GM12878 (cell line): ENCODE measurements at regions not wholly inside any gene's neighbourhood (a gene's known extent, or its start where the extent isn't known, plus 50 kb on each side); places are given as distances from the start of the nearest gene placed in this dataset.

ENCODE experiments used
- ATAC-seq: fragments of 200-7000 bp; cut with Tn5 transposase; 3 replicates; pipeline ENCODE4 v1.9.1; 2020; ENCODE audit warnings: mild to moderate bottlenecking, moderate library complexity
- BruUV-seq: library from RNA; stranded (reverse); fragments of 400-500 nt; replicated peaks from 2 replicates; lab custom pipeline; 2021; lab: Mats Ljungman, UMichigan
- CTCF ChIA-PET: fragments of 300-600 bp; sonication (Branson Sonifier 250); formaldehyde crosslinking; extraction: SDS; loops from one replicate; lab custom pipeline; 2021; ENCODE audit warnings: inconsistent platforms; lab: Yijun Ruan, JAX
- POLR2A ChIA-PET: fragments of 350-600 bp; formaldehyde crosslinking; extraction: SDS; loops from one replicate; lab custom pipeline; 2021; ENCODE audit warnings: inconsistent platforms; lab: Charles Lee
- RAD21 ChIA-PET: fragments of 300-600 bp; sonication (Branson Sonifier 250); formaldehyde crosslinking; loops from one replicate; lab custom pipeline; 2023; ENCODE audit warnings: antibody characterized with exemption; ENCODE audit not compliant: unreplicated experiment; lab: Charles Lee
- SMC1A ChIA-PET: fragments of 300-600 bp; sonication (Branson Sonifier 250); formaldehyde crosslinking; loops from one replicate; lab custom pipeline; 2023; ENCODE audit not compliant: unreplicated experiment, uncharacterized antibody; lab: Charles Lee
- DNase-seq: peaks from one replicate; pipeline ENCODE4 v3.0.0-alpha.2; 2011; ENCODE audit warnings: low read depth, low spot score
- FAIRE-seq: peaks from 3 replicates; lab custom pipeline; 2011; peaks lifted over from hg19 to GRCh38; lab: Jason Lieb, UNC
- H2AFZ ChIP-seq: 2 replicates; pipeline ENCODE4 v1.6.0; 2011; ENCODE audit warnings: low read depth, low read length, control low read depth; ENCODE audit not compliant: control insufficient read depth
- H3K27ac ChIP-seq: 2 replicates; pipeline ENCODE4 v1.5.1; 2011; ENCODE audit warnings: control low read depth; ENCODE audit not compliant: control insufficient read depth, insufficient read depth
- H3K27me3 ChIP-seq, 2 experiments: replicated peaks in 1 of 2; 2 replicates each; pipeline versions ENCODE4 v1.6.0 to v1.6.1; 2011; ENCODE audit warnings: low read length in 1 of 2; ENCODE audit not compliant: control insufficient read depth in 2 of 2, insufficient read depth in 2 of 2
- H3K36me3 ChIP-seq, 2 experiments: 2 replicates each; pipeline ENCODE4 v1.5.1; 2011; ENCODE audit warnings: low read length in 1 of 2; ENCODE audit not compliant: control insufficient read depth in 2 of 2, insufficient read depth in 2 of 2
- H3K4me1 ChIP-seq: 2 replicates; pipeline ENCODE4 v1.6.1; 2011; ENCODE audit warnings: mild to moderate bottlenecking, low read length, moderate library complexity, mixed read lengths; ENCODE audit not compliant: control insufficient read depth, insufficient read depth
- H3K4me2 ChIP-seq: 2 replicates; pipeline ENCODE4 v1.6.0; 2011; ENCODE audit warnings: control low read depth; ENCODE audit not compliant: control insufficient read depth, insufficient read depth
- H3K4me3 ChIP-seq: fragments of 200-600 bp; sonication (generic); 2 replicates; pipeline ENCODE4 v1.5.1; 2016
- H3K79me2 ChIP-seq: 2 replicates; pipeline ENCODE4 v1.6.0; 2011; ENCODE audit warnings: low read length; ENCODE audit not compliant: control insufficient read depth, insufficient read depth
- H3K9ac ChIP-seq: 2 replicates; pipeline ENCODE4 v1.8.0; 2011; ENCODE audit warnings: low read length, control low read depth, mixed read lengths; ENCODE audit not compliant: control insufficient read depth, insufficient read depth
- H3K9me3 ChIP-seq: replicated peaks from 3 replicates; pipeline ENCODE4 v1.5.1; 2011; ENCODE audit warnings: mild to moderate bottlenecking, low read length; ENCODE audit not compliant: control insufficient read depth, insufficient read depth
- H4K20me1 ChIP-seq: 2 replicates; pipeline ENCODE4 v1.6.0; 2011; ENCODE audit not compliant: control insufficient read depth, insufficient read depth
- ATF3 ChIP-seq: IDR thresholded peaks from 2 replicates; pipeline ENCODE4 v1.6.1; 2011; ENCODE audit warnings: low read depth, mild to moderate bottlenecking, low read length, moderate library complexity, borderline replicate concordance; ENCODE audit errors: extremely low read depth
- BHLHE40 ChIP-seq, 2 experiments: fragments of 450-650 bp in 1 of 2; IDR thresholded peaks; 2 replicates each; pipeline ENCODE4 v1.6.1; 2011 to 2017; ENCODE audit warnings: low read depth in 2 of 2, borderline replicate concordance in 1 of 2, improper control_type of control experiment in 1 of 2, low read length in 1 of 2, mild to moderate bottlenecking in 1 of 2
- ELK1 ChIP-seq: IDR thresholded peaks from 2 replicates; pipeline ENCODE4 v1.6.1; 2012; ENCODE audit warnings: low read depth, low read length, improper control_type of control experiment
- HDAC2 ChIP-seq: fragments of 200-600 bp; sonication (generic); IDR thresholded peaks from 2 replicates; pipeline ENCODE4 v1.6.1; 2017
- JUNB ChIP-seq: IDR thresholded peaks from 2 replicates; pipeline ENCODE4 v1.6.1; 2016; ENCODE audit warnings: antibody characterized with exemption, mild to moderate bottlenecking
- MEF2B ChIP-seq: fragments of 450-650 bp; IDR thresholded peaks from 2 replicates; pipeline ENCODE4 v1.6.1; 2018; ENCODE audit warnings: mild to moderate bottlenecking, moderate library complexity; ENCODE audit not compliant: partially characterized antibody, poor library complexity, severe bottlenecking
- NR2C2 ChIP-seq: IDR thresholded peaks from 2 replicates; pipeline ENCODE4 v1.6.1; 2011; ENCODE audit warnings: borderline replicate concordance, low read depth; ENCODE audit not compliant: control insufficient read depth, insufficient read length
- PAX5 ChIP-seq: IDR thresholded peaks from 2 replicates; pipeline ENCODE4 v1.6.1; 2011; ENCODE audit warnings: low read depth, low read length, borderline replicate concordance
- POLR2A ChIP-seq: IDR thresholded peaks from 2 replicates; pipeline ENCODE4 v1.6.1; 2011; ENCODE audit warnings: low read depth, mild to moderate bottlenecking, low read length
- RAD21 ChIP-seq: IDR thresholded peaks from 2 replicates; pipeline ENCODE4 v1.6.1; 2011; ENCODE audit warnings: mild to moderate bottlenecking, low read depth, low read length, moderate library complexity; ENCODE audit not compliant: insufficient read depth
- RUNX3 ChIP-seq: IDR thresholded peaks from 2 replicates; pipeline ENCODE4 v1.6.1; 2012; ENCODE audit warnings: low read length, inconsistent platforms
- SIX5 ChIP-seq: IDR thresholded peaks from 2 replicates; pipeline ENCODE4 v1.6.1; 2011; ENCODE audit warnings: mild to moderate bottlenecking, low read depth, low read length, moderate library complexity; ENCODE audit not compliant: severe bottlenecking
- SUPT20H ChIP-seq: IDR thresholded peaks from 2 replicates; pipeline ENCODE4 v1.6.1; 2011; ENCODE audit warnings: low read depth, mild to moderate bottlenecking, low read length, moderate library complexity, borderline replicate concordance; ENCODE audit not compliant: control insufficient read depth
- TARDBP ChIP-seq: IDR thresholded peaks from 2 replicates; pipeline ENCODE4 v1.6.1; 2016; ENCODE audit warnings: borderline replicate concordance
- TCF3 ChIP-seq: IDR thresholded peaks from 2 replicates; pipeline ENCODE4 v1.6.1; 2012; ENCODE audit warnings: low read depth, mild to moderate bottlenecking, low read length, borderline replicate concordance; ENCODE audit not compliant: insufficient read depth
- USF2 ChIP-seq: IDR thresholded peaks from 2 replicates; pipeline ENCODE4 v1.6.1; 2011; ENCODE audit warnings: low read depth, low read length, improper control_type of control experiment, borderline replicate concordance
- YBX1 ChIP-seq: fragments of 450-650 bp; IDR thresholded peaks from 2 replicates; pipeline ENCODE4 v1.6.1; 2016; ENCODE audit warnings: antibody characterized with exemption
- ZBTB33 ChIP-seq: fragments of 450-650 bp; IDR thresholded peaks from 2 replicates; pipeline ENCODE4 v1.6.1; 2017; ENCODE audit warnings: mild to moderate bottlenecking
- ZNF217 ChIP-seq: fragments of 450-650 bp; IDR thresholded peaks from 2 replicates; pipeline ENCODE4 v1.6.1; 2017; ENCODE audit warnings: antibody characterized with exemption, mild to moderate bottlenecking
- WGBS: methylation state at CpG from one replicate; pipeline ENCODE4 v1.1.6; 2016; ENCODE audit warnings: low lambda C conversion rate; ENCODE audit not compliant: insufficient replicate concordance, insufficient coverage; ENCODE audit errors: missing lambda C conversion rate; 5-methylcytosine and 5-hydroxymethylcytosine counted together
- in situ Hi-C: fragments of 300-500 bp; cut with MboI; formaldehyde crosslinking; loops from 9 replicates; pipeline ENCODE4 v1.14.3; 2018; ENCODE audit warnings: mixed read lengths
- intact Hi-C: fragments of 100-400 bp; cut with micrococcal nuclease; formaldehyde crosslinking; loops from one replicate; pipeline ENCODE4 v1.14.2; 2022; ENCODE audit not compliant: unreplicated experiment
- TF ChIP-seq, protein P1 (sequence below): fragments of 150-350 bp; IDR thresholded peaks from 2 replicates; pipeline ENCODE4 v1.6.1; 2014; ENCODE audit warnings: mild to moderate bottlenecking, low read depth, low read length

- Histone ChIP-seq H3K9me3 (peaks cover 2% of the 10 kb centered on the region; the same call in 1 of the 3 replicates), H2AFZ (no peak overlapping the region), H3K27ac (no peak overlapping the region), H3K4me2 (no peak overlapping the region), H3K4me3 (no peak overlapping the region), H4K20me1 (no peaks in the 10 kb centered on the region), H3K9ac (no peak overlapping the region), H3K4me1 (no peaks in the 10 kb centered on the region), H3K27me3 (no peaks in the 10 kb centered on the region), H3K36me3 (no peaks in the 10 kb centered on the region), H3K79me2 (no peaks in the 10 kb centered on the region)
- POLR2A ChIA-PET: no interaction called here
- intact Hi-C loops (no loop called here), in situ Hi-C loops (no loop called here)
- FAIRE-seq: no peak
- ATAC-seq: no peak
- BruUV-seq: no TSS peak
- 52% methylated on average over 2 of the region's 2 CpGs for WGBS
- no peak for DNase-seq
- CTCF ChIA-PET: no interaction called here
- RAD21 ChIA-PET: no interaction called here
- no peak for TF ChIP-seq MEF2B
- no peak for TF ChIP-seq HDAC2
- no peak for TF ChIP-seq ZBTB33
- no peak for TF ChIP-seq TCF3
- no peak for TF ChIP-seq NR2C2
- TF ChIP-seq ZNF217: no peak
- no peak for TF ChIP-seq ATF3
- no peak for TF ChIP-seq RUNX3
- no peak for TF ChIP-seq JUNB
- TF ChIP-seq RAD21: no peak
- no peak for TF ChIP-seq TARDBP
- TF ChIP-seq POLR2A: no peak
- TF ChIP-seq PAX5: no peak
- no peak for TF ChIP-seq SUPT20H
- TF ChIP-seq SIX5: no peak
- TF ChIP-seq BHLHE40 (IDR thresholded peaks at IDR 0.05; ENCODE audit: borderline replicate concordance in 1 of 2, low read depth in 2 of 2, low read length in 1 of 2): no peak
- TF ChIP-seq ELK1: no peak
- TF ChIP-seq USF2: no peak
- TF ChIP-seq, protein P1, sequence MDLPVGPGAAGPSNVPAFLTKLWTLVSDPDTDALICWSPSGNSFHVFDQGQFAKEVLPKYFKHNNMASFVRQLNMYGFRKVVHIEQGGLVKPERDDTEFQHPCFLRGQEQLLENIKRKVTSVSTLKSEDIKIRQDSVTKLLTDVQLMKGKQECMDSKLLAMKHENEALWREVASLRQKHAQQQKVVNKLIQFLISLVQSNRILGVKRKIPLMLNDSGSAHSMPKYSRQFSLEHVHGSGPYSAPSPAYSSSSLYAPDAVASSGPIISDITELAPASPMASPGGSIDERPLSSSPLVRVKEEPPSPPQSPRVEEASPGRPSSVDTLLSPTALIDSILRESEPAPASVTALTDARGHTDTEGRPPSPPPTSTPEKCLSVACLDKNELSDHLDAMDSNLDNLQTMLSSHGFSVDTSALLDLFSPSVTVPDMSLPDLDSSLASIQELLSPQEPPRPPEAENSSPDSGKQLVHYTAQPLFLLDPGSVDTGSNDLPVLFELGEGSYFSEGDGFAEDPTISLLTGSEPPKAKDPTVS: no peak
- no peak for TF ChIP-seq YBX1
- SMC1A ChIA-PET: interaction anchor here (0.6 kb wide), 1 partner anchor 79 kb away, joined by 3 read pairs; no protein-coding TSS in a partner anchor
Measured at GRCh38 chr7:135853499-135853898, 104.9 kb upstream of the FAM180A start.
